Mucosa of rectum (tissue), 2 donors: ENCODE measurements at regions not wholly inside any gene's neighbourhood (a gene's known extent, or its start where the extent isn't known, plus 50 kb on each side); places are given as distances from the start of the nearest gene placed in this dataset.

Experiments used
- H3K27ac ChIP-seq, 2 donors: one replicate each; pipeline ENCODE4 v1.7.0; 2013; ENCODE audit warnings: inconsistent platforms in 2 of 2, low read depth in 2 of 2, low read length in 2 of 2
- H3K27me3 ChIP-seq, 2 donors: one replicate each; pipeline ENCODE4 v1.7.0; 2013; ENCODE audit warnings: low read length in 2 of 2; ENCODE audit not compliant: control insufficient read depth in 2 of 2, insufficient read depth in 2 of 2
- H3K36me3 ChIP-seq, 2 donors: one replicate each; pipeline ENCODE4 v1.7.0; 2013; ENCODE audit warnings: low read length in 2 of 2; ENCODE audit not compliant: control insufficient read depth in 2 of 2, insufficient read depth in 2 of 2
- H3K4me1 ChIP-seq, 2 donors: one replicate each; pipeline ENCODE4 v1.7.0; 2013; ENCODE audit warnings: low read length in 2 of 2, mild to moderate bottlenecking in 1 of 2; ENCODE audit not compliant: control insufficient read depth in 2 of 2, insufficient read depth in 2 of 2
- H3K4me3 ChIP-seq, 2 donors: one replicate each; pipeline ENCODE4 v1.7.0; 2013; ENCODE audit warnings: low read length in 2 of 2
- H3K9ac ChIP-seq, 2 donors: one replicate each; pipeline ENCODE4 v1.7.0; 2013; ENCODE audit warnings: low read length in 2 of 2, low read depth in 1 of 2, mild to moderate bottlenecking in 1 of 2
- H3K9me3 ChIP-seq, 2 donors: one replicate each; pipeline ENCODE4 v1.7.0; 2013; ENCODE audit warnings: low read length in 2 of 2; ENCODE audit not compliant: control insufficient read depth in 2 of 2
- donor health status: healthy.
- donor health status: Normal muscosa, but diverticular disease.

DNA sequence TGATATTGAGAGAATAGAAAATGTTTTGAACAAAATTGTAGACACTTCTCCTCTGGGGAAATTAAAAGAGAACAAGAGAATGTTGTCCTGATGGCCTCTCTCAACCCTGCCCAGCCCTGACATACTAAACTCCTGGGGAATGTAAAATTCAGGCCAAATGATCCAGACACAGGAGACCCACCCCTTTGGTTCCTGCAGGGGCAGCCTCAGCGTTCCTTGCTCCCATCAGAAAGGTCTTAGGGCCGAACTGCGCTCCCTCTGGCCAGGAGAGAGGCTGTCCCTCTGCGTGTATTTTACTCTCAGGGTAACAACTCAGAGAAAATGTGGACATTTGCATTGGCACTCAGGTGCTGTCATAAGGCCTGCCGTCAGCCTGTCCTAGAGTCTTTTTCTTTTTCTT, 616.3 kb upstream of the KLF4 start:
- Histone ChIP-seq H3K9me3 (no peaks in the 10 kb centered on the region), H3K4me3 (no peak overlapping the region), H3K9ac (no peak overlapping the region), H3K27me3 (no peaks in the 10 kb centered on the region), H3K4me1 (no peaks in the 10 kb centered on the region), H3K27ac (no peak overlapping the region), H3K36me3 (no peaks in the 10 kb centered on the region)

DNA sequence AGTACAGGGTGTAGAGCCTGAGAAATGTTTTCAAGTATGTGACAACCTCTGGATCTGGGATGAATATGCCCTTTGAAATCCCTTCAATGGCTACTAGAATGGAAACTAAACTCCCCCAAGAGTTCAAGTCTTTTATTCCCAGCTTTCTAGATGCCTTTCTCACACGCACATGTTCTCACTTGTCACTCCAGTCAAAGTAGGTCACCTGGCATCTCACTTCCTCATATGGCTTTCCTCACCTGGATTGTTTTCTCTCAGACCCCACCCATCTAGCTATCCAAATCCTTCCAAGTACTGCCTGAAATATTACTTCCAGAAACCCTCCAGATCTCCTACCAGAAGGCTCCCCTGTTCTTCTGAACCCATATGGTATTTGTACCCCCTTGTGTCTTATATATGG, 615.4 kb upstream of the KLF4 start:
- H3K4me3 ChIP-seq: no peak overlapping the region
- no peaks in the 10 kb centered on the region for H3K9me3 ChIP-seq
- peaks cover 0 to under 1% of the 10 kb centered on the region in 2 donors for H3K4me1 ChIP-seq
- H3K36me3 ChIP-seq: no peaks in the 10 kb centered on the region
- no peaks in the 10 kb centered on the region for H3K27me3 ChIP-seq
- no peak overlapping the region for H3K9ac ChIP-seq
- H3K27ac ChIP-seq: no peak overlapping the region

DNA sequence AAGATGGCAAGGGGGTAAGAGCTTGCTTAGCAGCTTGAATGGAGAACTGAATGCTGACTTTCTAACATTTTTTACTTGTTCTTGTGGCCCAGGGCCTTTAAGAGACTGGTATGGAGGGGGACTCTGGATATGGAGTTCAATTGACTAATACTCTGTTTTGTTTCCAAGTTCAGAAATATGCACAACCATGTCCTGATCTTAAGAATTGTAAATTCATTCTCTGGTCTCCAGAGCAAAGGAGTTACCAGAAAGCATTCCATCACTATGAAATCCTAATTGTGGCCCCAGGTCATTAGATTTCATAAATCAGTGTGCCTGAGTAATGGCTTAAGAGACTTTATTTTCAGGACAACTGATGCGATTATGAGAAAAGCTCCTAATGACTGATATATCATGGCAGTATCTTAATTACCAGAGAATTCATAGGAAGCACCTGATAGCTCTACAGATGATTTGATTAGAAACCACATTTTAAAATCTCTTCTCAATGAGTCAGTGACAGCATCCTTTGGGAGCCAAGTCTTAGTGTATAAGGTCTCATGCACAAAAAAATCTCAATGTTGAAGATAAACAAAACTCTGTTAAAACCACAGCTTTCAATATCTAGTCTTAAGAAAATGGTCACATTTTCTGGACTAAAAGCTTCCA, 613.6 kb upstream of the KLF4 start:
- H3K27me3 ChIP-seq: no peaks in the 10 kb centered on the region
- H3K4me1 ChIP-seq: peaks cover 0 to 2% of the 10 kb centered on the region in 2 donors
- H3K36me3 ChIP-seq: no peaks in the 10 kb centered on the region
- no peak overlapping the region for H3K9ac ChIP-seq
- no peak overlapping the region for H3K27ac ChIP-seq
- H3K9me3 ChIP-seq: no peaks in the 10 kb centered on the region
- no peak overlapping the region for H3K4me3 ChIP-seq

- Histone ChIP-seq H3K4me1 (peaks cover 0 to 2% of the 10 kb centered on the region in 2 donors), H3K27me3 (no peaks in the 10 kb centered on the region), H3K4me3 (no peak overlapping the region), H3K36me3 (no peaks in the 10 kb centered on the region), H3K9ac (no peak overlapping the region), H3K27ac (no peak overlapping the region), H3K9me3 (no peaks in the 10 kb centered on the region)
Measured at GRCh38 chr9:108101410-108101809, 611.8 kb upstream of the KLF4 start.

- Histone ChIP-seq H3K4me1 (peaks cover 0 to 2% of the 10 kb centered on the region in 2 donors), H3K9me3 (no peaks in the 10 kb centered on the region), H3K27ac (no peak overlapping the region), H3K36me3 (no peaks in the 10 kb centered on the region), H3K4me3 (no peak overlapping the region), H3K9ac (no peak overlapping the region), H3K27me3 (no peaks in the 10 kb centered on the region)
Measured at GRCh38 chr9:108100571-108100970, 611.0 kb upstream of the KLF4 start.

DNA sequence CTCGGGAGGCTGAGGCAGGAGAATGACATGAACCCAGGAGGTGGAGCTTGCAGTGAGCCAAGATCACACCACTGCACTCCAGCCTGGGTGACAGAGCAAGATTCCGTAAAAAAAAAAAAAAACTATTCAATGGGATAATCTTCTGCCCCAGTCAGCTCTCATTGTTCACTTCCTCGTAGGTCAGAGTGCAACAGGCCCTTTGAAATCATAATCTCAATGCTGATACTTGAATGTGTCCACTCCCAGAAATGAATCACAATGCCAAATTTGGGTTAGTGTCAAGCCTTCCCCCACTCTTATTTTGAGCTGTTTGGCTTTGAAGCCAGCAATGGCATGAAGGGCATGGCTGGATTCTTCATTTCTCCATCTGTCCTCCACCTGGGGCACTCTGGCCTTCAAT, 610.3 kb upstream of the KLF4 start:
- H3K4me1 ChIP-seq: peaks cover 0 to 2% of the 10 kb centered on the region in 2 donors
- no peaks in the 10 kb centered on the region for H3K9me3 ChIP-seq
- no peak overlapping the region for H3K4me3 ChIP-seq
- no peak overlapping the region for H3K9ac ChIP-seq
- H3K36me3 ChIP-seq: no peaks in the 10 kb centered on the region
- H3K27ac ChIP-seq: no peak overlapping the region
- H3K27me3 ChIP-seq: no peaks in the 10 kb centered on the region

DNA sequence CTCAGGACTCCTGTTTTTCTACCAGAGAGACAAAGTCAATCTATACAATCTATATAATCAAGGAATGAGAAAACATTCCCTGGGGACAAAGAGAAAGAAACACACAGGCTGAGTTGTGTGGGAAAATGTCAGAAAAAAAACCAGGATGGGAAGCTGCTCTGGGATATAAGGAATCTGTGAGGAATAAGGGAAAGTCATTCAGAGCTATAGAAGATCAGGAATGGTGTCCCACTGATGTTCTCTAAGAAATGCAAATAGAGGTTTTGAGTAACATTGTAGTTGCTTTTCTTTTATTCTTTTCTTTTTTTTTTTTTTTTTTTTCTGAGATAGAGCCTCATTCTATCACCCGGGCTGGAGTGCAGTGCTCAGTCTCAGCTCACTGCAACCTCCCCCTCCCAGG, 605.9 kb upstream of the KLF4 start:
- Histone ChIP-seq H3K4me1 (peaks cover 6 to 7% of the 10 kb centered on the region in 2 donors), H3K36me3 (no peaks in the 10 kb centered on the region), H3K27ac (no peak overlapping the region), H3K9ac (no peak overlapping the region), H3K27me3 (no peaks in the 10 kb centered on the region), H3K4me3 (no peak overlapping the region), H3K9me3 (no peaks in the 10 kb centered on the region)

GRCh38 chr9:108094676-108094993, 605.1 kb upstream of the KLF4 start:
- Histone ChIP-seq H3K9ac (no peak overlapping the region), H3K4me1 (peaks cover 5 to 6% of the 10 kb centered on the region in 2 donors), H3K27me3 (no peaks in the 10 kb centered on the region), H3K4me3 (no peak overlapping the region), H3K9me3 (no peaks in the 10 kb centered on the region), H3K27ac (peak overlapping the region; percentile 21 to 45), H3K36me3 (no peaks in the 10 kb centered on the region)

GRCh38 chr9:108093773-108094675, 604.5 kb upstream of the KLF4 start:
- no peaks in the 10 kb centered on the region for H3K9me3 ChIP-seq
- H3K36me3 ChIP-seq: no peaks in the 10 kb centered on the region
- peak overlapping the region; percentile 43 to 63 for H3K27ac ChIP-seq
- H3K9ac ChIP-seq: no peak overlapping the region
- no peak overlapping the region for H3K4me3 ChIP-seq
- H3K27me3 ChIP-seq: no peaks in the 10 kb centered on the region
- H3K4me1 ChIP-seq: peaks cover 5 to 6% of the 10 kb centered on the region in 2 donors

DNA sequence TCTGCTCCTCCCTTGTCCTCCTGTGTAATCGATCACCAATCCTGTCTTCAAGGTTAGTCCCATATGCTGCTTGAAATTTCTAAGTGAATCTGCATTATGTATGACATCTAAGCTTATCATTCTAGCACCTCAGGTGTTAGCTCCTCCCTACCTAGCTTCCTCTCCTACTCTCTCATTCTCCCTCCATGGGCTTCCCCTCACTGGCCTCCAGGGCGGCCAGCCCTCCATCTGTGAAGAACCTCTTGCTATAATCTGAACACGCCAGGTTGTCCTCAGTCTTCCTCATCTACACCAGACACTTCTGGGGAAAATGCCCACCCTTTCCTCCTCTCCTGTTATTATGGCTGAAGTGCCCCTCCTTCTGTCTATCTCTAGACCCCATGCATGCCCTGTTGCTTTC, 599.3 kb upstream of the KLF4 start:
- H3K4me3 ChIP-seq: no peak overlapping the region
- no peak overlapping the region for H3K27ac ChIP-seq
- H3K36me3 ChIP-seq: no peaks in the 10 kb centered on the region
- no peaks in the 10 kb centered on the region for H3K27me3 ChIP-seq
- H3K4me1 ChIP-seq: peaks cover 3 to 6% of the 10 kb centered on the region in 2 donors
- H3K9ac ChIP-seq: no peak overlapping the region
- H3K9me3 ChIP-seq: no peaks in the 10 kb centered on the region
